Body of pancreas (tissue), 4 donors: ENCODE measurements at regions not wholly inside any gene's neighbourhood (a gene's known extent, or its start where the extent isn't known, plus 50 kb on each side); places are given as distances from the start of the nearest gene placed in this dataset.
"Not testable (repeated sequence)": the region's sequence is repeated elsewhere in the genome, so short reads cannot be mapped to it uniquely, and the experiment has no call there.

Experiments used
- ATAC-seq: fragments of 150-250 bp; one replicate; pipeline ENCODE4 v1.9.1; 2016
- DNase-seq, 4 donors: peaks; one replicate each; pipeline ENCODE4 v3.0.0-alpha.2; 2019
- H3K27ac ChIP-seq, 4 donors: fragments of 200-600 bp; sonication (generic); 1 replicate in 3 of 4; 2 replicates in 1 of 4; pipeline versions ENCODE4 v1.5.1 to v1.6.1; 2016 to 2019; ENCODE audit warnings: mild to moderate bottlenecking in 1 of 4, mixed read lengths in 1 of 4, moderate library complexity in 1 of 4
- H3K27me3 ChIP-seq, 2 donors: fragments of 200-600 bp; sonication (generic); one replicate each; pipeline ENCODE4 v1.6.0; 2016; ENCODE audit warnings: mild to moderate bottlenecking in 1 of 2
- H3K36me3 ChIP-seq, 2 donors: fragments of 200-600 bp; sonication (generic); replicated peaks in 1 of 2; 2 replicates each; pipeline ENCODE4 v1.5.1; 2016; ENCODE audit warnings: low read depth in 2 of 2; ENCODE audit not compliant: insufficient read depth in 1 of 2
- H3K4me1 ChIP-seq: fragments of 200-600 bp; sonication (generic); one replicate; pipeline ENCODE4 v1.6.0; 2016
- H3K4me3 ChIP-seq, 2 donors: fragments of 200-600 bp; sonication (generic); 1 replicate in 1 of 2; 2 replicates in 1 of 2; pipeline ENCODE4 v1.5.1; 2016 to 2019
- H3K9me3 ChIP-seq, 3 donors: fragments of 200-600 bp; sonication (generic); 1 replicate in 2 of 3; 2 replicates in 1 of 3; pipeline ENCODE4 v1.5.1; 2016
- POLR2A ChIP-seq, 3 donors: fragments of 450-650 bp; IDR thresholded peaks; one replicate each; pipeline ENCODE4 v1.6.1; 2016; ENCODE audit warnings: antibody characterized with exemption in 3 of 3, mild to moderate bottlenecking in 2 of 3
- WGBS, 2 donors: methylation state at CpG; one replicate each; pipeline ENCODE4 v1.1.5; 2017; 5-methylcytosine and 5-hydroxymethylcytosine counted together
- intact Hi-C: fragments of 100-400 bp; cut with DNase I; formaldehyde crosslinking; loops from one replicate; pipeline ENCODE4 v1.15.1; 2023
- TF ChIP-seq, protein P1 (sequence below), 7 experiments: fragments of 450-650 bp in 4 of 7; fragments of 200-600 bp in 3 of 7; sonication (generic) in 3 of 7; IDR thresholded peaks; one replicate each; pipeline ENCODE4 v1.5.1; 2016 to 2019; ENCODE audit warnings: antibody characterized with exemption in 7 of 7

DNA sequence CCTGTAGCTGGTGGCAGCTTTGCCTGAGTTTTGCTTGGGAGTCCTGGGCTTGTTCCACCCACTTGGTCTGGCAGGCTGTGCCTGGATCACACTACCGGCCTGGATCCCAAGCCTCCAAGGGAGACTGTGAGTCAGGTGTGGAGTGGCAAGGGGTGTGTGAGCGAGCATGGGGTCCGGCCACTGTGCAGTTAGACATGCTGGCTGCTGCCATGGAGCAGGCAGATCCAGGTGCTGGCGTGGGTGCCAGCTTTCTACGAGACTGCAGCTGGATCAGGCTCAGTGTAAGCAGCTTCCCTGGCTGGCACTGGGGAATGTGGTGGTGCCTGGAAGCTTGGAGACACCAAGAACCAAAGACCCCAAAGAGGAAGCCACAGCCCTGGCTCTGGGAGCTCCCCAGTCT lies 102.0 kb upstream of the BNIP2 start:
- 77% methylated on average over 5 of the region's 5 CpGs for WGBS, 2 donors

DNA sequence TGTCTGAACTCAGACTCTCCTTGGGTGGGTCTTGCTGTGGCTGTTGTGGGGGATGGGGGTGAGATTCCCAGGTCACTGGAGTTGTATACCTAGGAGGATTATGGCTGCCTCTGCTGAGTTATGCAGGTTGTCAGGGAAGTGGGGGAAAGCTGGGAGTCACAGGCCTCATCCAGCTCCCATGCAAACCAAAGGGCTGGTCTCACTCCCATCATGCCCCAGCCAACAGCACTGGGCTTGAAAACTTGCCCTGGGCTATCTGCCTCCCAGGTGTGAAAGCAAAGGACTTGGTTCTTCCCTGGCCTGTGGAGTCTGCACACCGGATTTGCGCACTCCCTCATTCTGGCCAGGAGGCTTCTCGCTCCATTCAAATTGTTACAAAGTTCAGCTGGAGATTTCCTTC lies 97.3 kb upstream of the BNIP2 start:
- DNase-seq, H3K4me1 ChIP-seq, H3K27me3 ChIP-seq, intact Hi-C loops, H3K9me3 ChIP-seq, ATAC-seq, H3K4me3 ChIP-seq, H3K36me3 ChIP-seq, H3K27ac ChIP-seq: not testable (repeated sequence)
- WGBS, 2 donors = 84 to 88% methylated on average over 3 of the region's 3 CpGs

More for the DNA sequence above, 102.0 kb upstream of the BNIP2 start:
- DNase-seq (no peak), ATAC-seq (no peak)
- H3K9me3 ChIP-seq = no peaks in the 10 kb centered on the region
- H3K27ac ChIP-seq = no peak overlapping the region
- H3K27me3 ChIP-seq = no peaks in the 10 kb centered on the region
- TF ChIP-seq, protein P1, sequence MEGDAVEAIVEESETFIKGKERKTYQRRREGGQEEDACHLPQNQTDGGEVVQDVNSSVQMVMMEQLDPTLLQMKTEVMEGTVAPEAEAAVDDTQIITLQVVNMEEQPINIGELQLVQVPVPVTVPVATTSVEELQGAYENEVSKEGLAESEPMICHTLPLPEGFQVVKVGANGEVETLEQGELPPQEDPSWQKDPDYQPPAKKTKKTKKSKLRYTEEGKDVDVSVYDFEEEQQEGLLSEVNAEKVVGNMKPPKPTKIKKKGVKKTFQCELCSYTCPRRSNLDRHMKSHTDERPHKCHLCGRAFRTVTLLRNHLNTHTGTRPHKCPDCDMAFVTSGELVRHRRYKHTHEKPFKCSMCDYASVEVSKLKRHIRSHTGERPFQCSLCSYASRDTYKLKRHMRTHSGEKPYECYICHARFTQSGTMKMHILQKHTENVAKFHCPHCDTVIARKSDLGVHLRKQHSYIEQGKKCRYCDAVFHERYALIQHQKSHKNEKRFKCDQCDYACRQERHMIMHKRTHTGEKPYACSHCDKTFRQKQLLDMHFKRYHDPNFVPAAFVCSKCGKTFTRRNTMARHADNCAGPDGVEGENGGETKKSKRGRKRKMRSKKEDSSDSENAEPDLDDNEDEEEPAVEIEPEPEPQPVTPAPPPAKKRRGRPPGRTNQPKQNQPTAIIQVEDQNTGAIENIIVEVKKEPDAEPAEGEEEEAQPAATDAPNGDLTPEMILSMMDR (IDR thresholded peaks at IDR 0.05) = no peak
- TF ChIP-seq POLR2A (IDR thresholded peaks at IDR 0.05) = no peak
- H3K4me3 ChIP-seq = no peak overlapping the region
- no peaks in the 10 kb centered on the region for H3K36me3 ChIP-seq
- no peaks in the 10 kb centered on the region for H3K4me1 ChIP-seq
- intact Hi-C loops = no loop called here

DNA sequence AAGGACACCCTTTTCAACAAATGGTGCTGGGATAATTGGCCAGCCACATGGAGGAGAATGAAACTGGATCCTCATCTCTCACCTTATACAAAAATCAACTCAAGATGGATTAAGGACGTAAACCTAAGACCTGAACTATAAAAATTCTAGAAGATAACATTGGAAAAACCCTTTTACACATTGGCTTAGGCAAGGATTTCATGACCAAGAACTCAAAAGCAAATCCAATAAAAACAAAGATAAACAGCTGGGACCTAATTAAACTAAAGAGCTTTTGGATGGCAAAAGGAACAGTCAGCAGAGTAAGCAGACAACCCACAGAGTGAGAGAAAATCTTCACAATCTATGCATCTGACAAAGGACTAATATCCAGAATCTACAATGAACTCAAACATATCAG lies 96.9 kb upstream of the BNIP2 start:
- H3K27me3 ChIP-seq, H3K4me3 ChIP-seq, H3K27ac ChIP-seq, ATAC-seq, H3K9me3 ChIP-seq, H3K36me3 ChIP-seq, intact Hi-C loops, DNase-seq, H3K4me1 ChIP-seq: not testable (repeated sequence)
- 63 to 74% methylated on average over 1 of the region's 1 CpG for WGBS, 2 donors

DNA sequence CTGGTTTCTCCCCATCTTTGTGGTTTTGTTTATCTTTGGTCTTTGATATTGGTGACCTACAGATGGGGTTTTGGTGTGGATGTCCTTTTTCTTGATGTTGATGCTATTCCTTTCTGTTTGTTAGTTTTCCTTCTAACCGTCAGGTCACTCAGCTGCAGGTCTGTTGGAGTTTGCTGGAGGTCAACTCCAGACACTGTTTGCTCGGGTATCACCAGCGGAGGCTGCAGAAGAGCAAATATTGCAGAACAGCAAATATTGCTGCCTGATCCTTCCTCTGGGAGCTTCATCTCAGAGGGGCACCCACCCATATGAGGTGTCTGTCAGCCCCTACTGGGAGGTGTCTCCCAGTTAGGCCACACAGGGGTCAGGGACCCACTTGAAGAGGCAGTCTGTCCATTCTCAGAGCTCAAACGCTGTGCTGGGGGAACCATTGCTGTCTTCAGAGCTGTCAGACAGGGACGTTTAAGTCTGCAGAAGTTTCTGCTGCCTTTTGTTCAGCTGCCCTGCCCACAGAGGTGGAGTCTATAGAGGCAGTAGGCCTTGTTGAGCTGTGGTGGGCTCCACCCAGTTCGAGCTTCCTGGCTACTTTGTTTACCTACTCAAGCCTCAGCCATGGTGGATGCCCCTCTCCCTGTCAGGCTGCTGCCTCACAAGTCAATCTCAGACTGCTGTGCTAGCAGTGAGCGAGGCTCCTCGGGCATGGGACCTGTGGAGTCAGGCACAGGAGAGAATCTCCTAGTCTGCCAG lies 94.8 kb upstream of the BNIP2 start:
- H3K4me3 ChIP-seq, intact Hi-C loops, H3K27ac ChIP-seq, ATAC-seq, H3K4me1 ChIP-seq, H3K9me3 ChIP-seq, H3K36me3 ChIP-seq, H3K27me3 ChIP-seq, DNase-seq: not testable (repeated sequence)
- 30 to 33% methylated on average over 3 to 8 of the region's 8 CpGs for WGBS, 2 donors

DNA sequence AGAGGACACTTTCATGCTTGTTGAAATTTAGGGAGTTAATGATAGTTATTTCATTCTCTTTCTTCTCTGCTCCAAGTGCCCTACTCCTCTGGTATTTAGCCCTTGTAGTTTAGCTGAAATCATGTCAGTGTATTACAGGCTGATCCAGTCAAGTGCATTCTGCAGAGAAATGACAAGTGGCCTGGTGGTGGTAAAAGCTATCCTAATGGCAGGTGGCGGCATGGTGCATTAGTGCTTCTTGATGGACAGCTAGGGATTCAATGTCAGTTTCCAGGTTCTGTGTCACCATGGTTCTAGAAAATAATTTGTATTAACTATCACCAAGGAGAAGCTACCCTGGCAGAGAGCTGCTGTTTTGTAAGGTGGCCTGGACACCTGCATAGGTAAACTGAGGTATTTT lies 90.0 kb upstream of the BNIP2 start:
- 100% methylated on average over 1 of the region's 1 CpG for WGBS, 2 donors
- Histone ChIP-seq H3K9me3 (no peaks in the 10 kb centered on the region), H3K4me3 (no peak overlapping the region), H3K4me1 (no peaks in the 10 kb centered on the region), H3K36me3 (no peaks in the 10 kb centered on the region), H3K27ac (no peak overlapping the region), H3K27me3 (no peaks in the 10 kb centered on the region)
- intact Hi-C loops = no loop called here
- TF ChIP-seq, protein P1 (IDR thresholded peaks at IDR 0.05) = no peak
- TF ChIP-seq POLR2A (IDR thresholded peaks at IDR 0.05) = no peak
- ATAC-seq (no peak), DNase-seq (no peak)

DNA sequence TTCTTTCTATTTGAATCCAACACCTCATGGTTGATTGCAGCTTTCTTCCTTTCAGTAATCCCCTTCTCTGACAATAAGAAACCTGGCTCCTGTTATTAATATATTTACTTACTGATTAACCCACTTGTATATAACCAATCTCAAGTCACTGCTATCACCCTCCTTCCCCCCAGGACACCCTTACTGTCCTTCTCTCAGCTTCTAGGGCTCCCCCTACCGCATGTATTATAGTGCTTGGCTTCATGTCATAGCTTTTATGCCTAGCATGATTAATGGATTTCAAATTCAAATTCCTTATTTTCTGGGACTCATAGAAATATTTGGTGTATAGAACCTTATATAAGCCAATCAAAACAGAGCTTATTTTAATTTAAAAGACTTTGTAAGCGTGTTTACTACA lies 75.7 kb upstream of the BNIP2 start:
- H3K9me3 ChIP-seq = no peaks in the 10 kb centered on the region
- no peaks in the 10 kb centered on the region for H3K4me1 ChIP-seq
- no peak overlapping the region for H3K27ac ChIP-seq
- DNase-seq (no peak), ATAC-seq (no peak)
- H3K4me3 ChIP-seq = no peak overlapping the region
- TF ChIP-seq, protein P1 (IDR thresholded peaks at IDR 0.05) = no peak
- TF ChIP-seq POLR2A (IDR thresholded peaks at IDR 0.05) = no peak
- intact Hi-C loops = no loop called here
- no peaks in the 10 kb centered on the region for H3K36me3 ChIP-seq
- WGBS, 2 donors = 37 to 40% methylated on average over 2 of the region's 2 CpGs
- no peaks in the 10 kb centered on the region for H3K27me3 ChIP-seq
